GM12891 (cell line): ENCODE measurements at regions not wholly inside any gene's neighbourhood (a gene's known extent, or its start where the extent isn't known, plus 50 kb on each side); places are given as distances from the start of the nearest gene placed in this dataset.
"Not testable (repeated sequence)": the region's sequence is repeated elsewhere in the genome, so short reads cannot be mapped to it uniquely, and the experiment has no call there.

Source experiments
- DNase-seq: peaks from one replicate; pipeline ENCODE4 v3.0.0; 2011; ENCODE audit warnings: low spot score; ENCODE audit not compliant: insufficient read length
- FAIRE-seq: peaks from 2 replicates; lab custom pipeline; 2011; peaks lifted over from hg19 to GRCh38; lab: Jason Lieb, UNC
- PAX5 ChIP-seq: IDR thresholded peaks from 2 replicates; pipeline ENCODE4 v1.6.1; 2011; ENCODE audit warnings: low read length, moderate library complexity, mild to moderate bottlenecking; ENCODE audit not compliant: insufficient read depth, severe bottlenecking
- POLR2A ChIP-seq: IDR thresholded peaks from 2 replicates; pipeline ENCODE4 v1.6.1; 2011; ENCODE audit warnings: low read depth, low read length, control low read depth
- POLR2AphosphoS5 ChIP-seq: IDR thresholded peaks from 2 replicates; pipeline ENCODE4 v1.6.1; 2011; ENCODE audit warnings: low read depth, low read length, control low read depth
- POU2F2 ChIP-seq: IDR thresholded peaks from 2 replicates; pipeline ENCODE4 v1.6.1; 2011; ENCODE audit warnings: low read depth, mild to moderate bottlenecking, control low read depth, low read length, moderate library complexity
- SPI1 ChIP-seq: IDR thresholded peaks from 2 replicates; pipeline ENCODE4 v1.6.1; 2011; ENCODE audit warnings: low read depth, low read length, control low read depth
- TAF1 ChIP-seq: IDR thresholded peaks from 2 replicates; pipeline ENCODE4 v1.6.1; 2011; ENCODE audit warnings: low read depth, low read length, control low read depth

DNA sequence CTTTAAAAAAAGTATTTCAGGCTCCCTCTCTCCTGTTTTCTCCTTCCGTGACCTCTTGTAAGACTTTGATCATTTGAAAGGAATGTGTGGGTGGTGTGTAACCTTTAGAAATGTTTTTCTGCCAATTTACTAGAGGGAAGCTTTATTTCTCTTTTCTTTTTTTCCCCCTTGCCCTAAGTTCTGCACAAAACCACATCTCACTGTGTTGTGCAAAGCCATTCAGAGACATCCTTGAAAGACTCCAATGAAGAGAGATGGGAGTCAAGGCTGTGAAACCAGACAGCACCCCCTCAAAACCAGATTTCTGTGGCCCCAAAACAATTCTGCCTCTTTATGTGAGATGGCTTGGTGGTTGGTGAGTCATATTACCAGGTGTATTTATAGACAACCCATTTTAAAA lies 184.6 kb upstream of the ERBB4 start:
- TF ChIP-seq POLR2A (no peak), POLR2AphosphoS5 (no peak), SPI1 (no peak), PAX5 (no peak), TAF1 (no peak), POU2F2 (no peak)
- no peak for FAIRE-seq
- DNase-seq = no peak

- no peak for DNase-seq
- no peak for FAIRE-seq
- no peak for TF ChIP-seq SPI1
Measured at GRCh38 chr2:212722046-212722445, 183.4 kb upstream of the ERBB4 start.

- DNase-seq (no peak), FAIRE-seq (no peak)
- TF ChIP-seq POLR2A = no peak
- TF ChIP-seq POLR2AphosphoS5 = no peak
- no peak for TF ChIP-seq SPI1
- TF ChIP-seq POU2F2 = no peak
- no peak for TF ChIP-seq TAF1
- no peak for TF ChIP-seq PAX5
Measured at GRCh38 chr2:212721026-212721451, 182.4 kb upstream of the ERBB4 start.

GRCh38 chr2:212715411-212715810 lies 176.8 kb upstream of the ERBB4 start:
- DNase-seq = not testable (repeated sequence)
- FAIRE-seq = peak; percentile 61

DNA sequence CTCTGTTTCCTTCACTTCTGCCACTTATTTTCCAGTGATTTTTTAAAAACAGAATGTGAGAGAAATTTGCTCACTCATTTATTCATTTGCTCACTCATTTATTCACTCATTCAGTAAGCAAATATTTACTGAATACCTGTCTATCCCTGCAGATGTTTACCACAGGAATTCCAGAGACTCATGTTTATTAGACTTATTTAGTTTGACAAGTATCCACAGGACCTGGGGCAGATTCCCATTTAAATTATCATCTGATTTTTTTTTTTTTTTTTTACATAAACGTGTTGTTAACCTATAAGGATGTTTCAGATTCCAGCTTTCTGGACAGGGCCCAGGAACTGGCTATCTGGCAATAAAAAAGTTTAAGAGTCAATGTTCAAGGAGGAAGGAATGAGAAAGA lies 175.1 kb upstream of the ERBB4 start:
- DNase-seq = no peak
- TF ChIP-seq POU2F2 (no peak), POLR2A (no peak), SPI1 (no peak), TAF1 (no peak)
- FAIRE-seq = no peak

DNA sequence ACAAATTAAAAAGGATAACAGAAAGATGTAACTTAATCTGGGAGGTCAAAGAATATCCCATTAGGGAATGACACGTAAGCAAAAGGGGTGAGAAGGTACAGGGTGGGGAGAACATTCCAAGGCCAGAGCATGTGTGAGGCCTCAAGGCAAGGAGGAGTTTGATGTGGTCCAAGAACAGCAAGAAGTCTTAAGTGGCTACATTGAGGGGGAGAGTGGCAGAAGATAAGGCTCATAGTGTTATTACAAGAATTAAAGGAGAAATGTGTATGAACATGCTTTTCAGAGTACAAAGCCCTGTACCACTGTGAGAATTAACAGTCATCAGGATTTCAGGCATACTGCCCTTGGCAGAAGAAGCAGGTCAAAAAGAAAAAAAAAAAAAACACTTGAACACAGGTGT lies 174.4 kb upstream of the ERBB4 start:
- no peak for FAIRE-seq

GRCh38 chr2:212712466-212712865 lies 173.9 kb upstream of the ERBB4 start:
- FAIRE-seq (no peak), DNase-seq (no peak)
- TF ChIP-seq SPI1 (peak; percentile 63), TAF1 (no peak), POU2F2 (no peak), PAX5 (no peak)

More for the DNA sequence above, 174.4 kb upstream of the ERBB4 start:
- DNase-seq = no peak
- no peak for TF ChIP-seq POU2F2
- TF ChIP-seq POLR2A = no peak
- no peak for TF ChIP-seq PAX5
- TF ChIP-seq TAF1 = no peak
- TF ChIP-seq SPI1 = no peak
- no peak for TF ChIP-seq POLR2AphosphoS5

DNA sequence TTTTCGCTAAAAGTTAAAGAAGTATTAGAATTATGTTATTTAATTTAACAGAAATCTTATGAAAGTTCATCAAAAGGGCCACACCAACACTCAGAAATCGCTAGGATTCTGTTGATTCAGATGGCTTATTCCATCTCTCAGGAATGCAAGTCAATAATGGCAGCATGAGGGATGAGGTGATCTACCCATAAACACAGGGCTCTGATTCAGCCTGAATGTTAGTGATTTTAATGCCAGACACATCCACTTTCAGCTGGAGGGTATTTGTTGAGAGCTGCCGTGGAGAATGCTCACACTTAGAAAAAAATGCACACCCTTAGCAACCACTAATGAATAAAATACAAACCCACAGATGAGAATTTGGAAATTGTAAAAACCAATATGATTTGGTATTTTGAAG lies 173.3 kb upstream of the ERBB4 start:
- TF ChIP-seq POLR2AphosphoS5 = no peak
- no peak for TF ChIP-seq POU2F2
- FAIRE-seq = no peak
- DNase-seq = no peak

DNA sequence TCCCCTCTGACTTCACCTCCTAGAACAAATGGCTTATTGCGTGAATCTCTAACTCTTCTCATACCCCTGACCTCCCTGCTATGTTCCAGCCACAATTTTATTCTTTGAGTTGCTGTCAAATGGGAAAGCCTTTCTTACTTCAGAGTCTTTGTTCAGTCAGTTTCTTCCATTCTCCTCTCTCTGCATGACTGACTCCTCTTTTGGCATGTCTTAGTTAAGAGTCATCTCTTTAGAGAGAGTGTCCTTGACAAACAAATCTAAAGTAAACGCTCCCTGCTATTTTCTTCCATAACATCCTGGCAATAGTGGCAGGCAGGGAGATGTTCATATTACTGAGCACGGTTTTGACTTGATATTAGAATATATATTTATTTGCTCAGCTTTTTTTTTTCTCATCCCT lies 170.7 kb upstream of the ERBB4 start:
- no peak for FAIRE-seq
- no peak for DNase-seq
- TF ChIP-seq POU2F2 = no peak
- no peak for TF ChIP-seq POLR2A
- no peak for TF ChIP-seq SPI1
- no peak for TF ChIP-seq TAF1
- no peak for TF ChIP-seq POLR2AphosphoS5
- TF ChIP-seq PAX5 = no peak

DNA sequence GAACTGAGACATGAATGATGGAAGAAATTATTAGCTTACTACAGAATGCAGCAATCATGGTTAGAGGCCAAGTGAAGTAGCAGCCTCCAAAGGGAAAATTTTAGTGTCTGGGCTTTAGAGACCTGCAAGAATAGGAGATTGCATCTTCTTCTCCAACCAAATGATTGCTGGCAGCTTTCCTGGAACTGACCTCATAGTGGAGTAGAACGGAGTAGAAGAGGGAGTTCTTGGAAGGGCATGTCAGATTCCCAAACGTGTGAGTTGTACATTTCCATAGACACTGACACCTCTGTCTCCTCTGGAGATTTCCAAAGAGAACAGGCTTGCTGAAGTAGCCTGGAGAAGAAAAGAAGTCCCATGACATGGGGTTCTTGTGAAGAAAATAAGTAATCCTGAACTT lies 169.8 kb upstream of the ERBB4 start:
- no peak for FAIRE-seq
- DNase-seq = no peak
- no peak for TF ChIP-seq POU2F2

GRCh38 chr2:212695426-212695825 lies 156.8 kb upstream of the ERBB4 start:
- TF ChIP-seq TAF1 = no peak
- TF ChIP-seq SPI1 = no peak
- no peak for TF ChIP-seq PAX5
- TF ChIP-seq POLR2A = no peak
- TF ChIP-seq POU2F2 = no peak
- no peak for TF ChIP-seq POLR2AphosphoS5
- FAIRE-seq (no peak), DNase-seq (no peak)

- FAIRE-seq (no peak), DNase-seq (no peak)
- TF ChIP-seq PAX5 (no peak), TAF1 (no peak), SPI1 (no peak), POU2F2 (no peak), POLR2AphosphoS5 (no peak), POLR2A (no peak)
Measured at GRCh38 chr2:212694398-212694797, 155.8 kb upstream of the ERBB4 start.
